Prostate gland (tissue), 2 donors: ENCODE measurements at regions not wholly inside any gene's neighbourhood (a gene's known extent, or its start where the extent isn't known, plus 50 kb on each side); places are given as distances from the start of the nearest gene placed in this dataset.

Source experiments
- CTCF ChIP-seq, 4 experiments: fragments of 200-600 bp in 2 of 4; fragments of 450-650 bp in 2 of 4; sonication (generic) in 2 of 4; IDR thresholded peaks; 1 replicate in 3 of 4; 2 replicates in 1 of 4; pipeline ENCODE4 v1.5.1; 2016 to 2019; ENCODE audit warnings: antibody characterized with exemption in 4 of 4, mild to moderate bottlenecking in 2 of 4, moderate library complexity in 2 of 4
- POLR2A ChIP-seq: fragments of 450-650 bp; IDR thresholded peaks from one replicate; pipeline ENCODE4 v1.6.1; 2016; ENCODE audit warnings: antibody characterized with exemption, mild to moderate bottlenecking

- TF ChIP-seq CTCF (IDR thresholded peaks at IDR 0.05) (no peak), POLR2A (no peak)
Measured at GRCh38 chr1:235050911-235051360, 77.7 kb downstream of the TOMM20 start.
